Memory B cell (primary cell): ENCODE measurements at regions not wholly inside any gene's neighbourhood (a gene's known extent, or its start where the extent isn't known, plus 50 kb on each side); places are given as distances from the start of the nearest gene placed in this dataset.

ENCODE experiments used
- ATAC-seq: fragments of 150-1000 bp; cut with Tn5 transposase; 2 replicates; pipeline ENCODE4 v1.10.0; 2021; ENCODE audit warnings: low read depth, mild to moderate bottlenecking, moderate library complexity
- DNase-seq, 2 donors: peaks; one replicate each; pipeline ENCODE4 v3.0.0; 2022; ENCODE audit warnings: low spot score in 2 of 2
- H3K27ac Mint-ChIP-seq: one replicate; pipeline ENCODE4 v1.8.0; 2022; ENCODE audit warnings: mild to moderate bottlenecking, moderate library complexity, mixed read lengths
- H3K27me3 Mint-ChIP-seq: one replicate; pipeline ENCODE4 v1.8.0; 2022; ENCODE audit warnings: mixed read lengths
- H3K36me3 Mint-ChIP-seq: one replicate; pipeline ENCODE4 v1.8.0; 2022; ENCODE audit warnings: mild to moderate bottlenecking, mixed read lengths
- H3K4me1 Mint-ChIP-seq: one replicate; pipeline ENCODE4 v1.8.0; 2022; ENCODE audit warnings: mixed read lengths
- H3K4me3 Mint-ChIP-seq: one replicate; pipeline ENCODE4 v1.8.0; 2022; ENCODE audit warnings: mild to moderate bottlenecking, moderate library complexity, mixed read lengths
- H3K9me3 Mint-ChIP-seq: one replicate; pipeline ENCODE4 v1.8.0; 2022; ENCODE audit warnings: mixed read lengths

DNA sequence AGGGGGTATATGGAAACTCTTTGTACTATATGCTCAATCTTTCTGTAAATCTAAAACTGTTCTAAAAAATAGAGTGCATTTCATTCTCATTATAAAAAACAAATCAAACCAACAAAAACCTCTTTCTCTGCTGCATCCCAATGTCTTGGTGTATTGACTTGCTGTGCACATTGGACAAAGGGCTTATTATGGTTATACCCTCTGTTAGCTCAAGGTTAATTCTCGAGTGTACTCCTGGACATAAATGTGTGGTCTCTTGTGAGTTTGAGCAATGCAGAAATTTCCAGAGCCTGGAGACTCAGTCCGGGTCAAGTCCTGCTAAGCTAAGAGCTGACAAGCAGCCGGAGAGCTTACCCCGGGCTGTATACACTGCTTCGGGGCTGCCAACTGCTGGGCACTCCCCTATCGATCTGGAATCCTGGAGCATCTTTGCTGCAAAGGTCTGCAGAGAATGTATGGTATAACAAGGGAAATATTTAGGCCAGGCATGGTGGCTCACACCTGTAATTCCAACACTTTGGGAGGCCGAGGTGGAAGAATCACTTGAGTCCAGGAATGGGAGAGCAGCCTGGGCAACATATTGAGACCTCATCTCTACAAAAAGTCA, 66.2 kb upstream of the BRD7 start:
- H3K9me3 Mint-ChIP-seq, result peaks cover 13% of the 10 kb centered on the region
- no peak overlapping the region for H3K4me3 Mint-ChIP-seq
- H3K27ac Mint-ChIP-seq, result no peak overlapping the region
- ATAC-seq (no peak), DNase-seq (peak in 1 of 2 donors; percentile 2)
- H3K4me1 Mint-ChIP-seq, result no peaks in the 10 kb centered on the region
- peaks cover 8% of the 10 kb centered on the region for H3K36me3 Mint-ChIP-seq
- peaks cover 24% of the 10 kb centered on the region for H3K27me3 Mint-ChIP-seq

DNA sequence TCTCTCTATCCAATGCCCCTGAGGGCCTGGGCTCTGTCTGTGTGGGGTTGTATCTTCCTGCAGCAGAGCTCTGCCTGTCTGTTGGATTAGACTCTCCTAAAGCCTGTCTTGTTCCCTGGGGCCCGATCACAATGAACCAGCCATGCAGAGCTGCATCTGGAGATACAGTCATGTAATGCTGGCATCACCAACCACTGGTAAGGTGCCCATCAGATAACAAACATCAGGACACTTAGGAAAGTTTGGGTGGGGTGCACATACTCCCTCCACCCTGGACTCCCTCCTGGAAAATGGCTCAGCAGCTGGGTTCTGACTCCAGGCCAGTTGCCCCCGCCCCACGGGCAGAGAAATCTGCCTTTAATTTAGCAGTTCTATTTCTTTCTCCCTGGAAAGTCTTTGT, 61.3 kb upstream of the BRD7 start:
- H3K27ac Mint-ChIP-seq, result no peak overlapping the region
- H3K4me1 Mint-ChIP-seq, result no peaks in the 10 kb centered on the region
- no peaks in the 10 kb centered on the region for H3K36me3 Mint-ChIP-seq
- no peaks in the 10 kb centered on the region for H3K9me3 Mint-ChIP-seq
- H3K4me3 Mint-ChIP-seq, result no peak overlapping the region
- peaks cover 24% of the 10 kb centered on the region for H3K27me3 Mint-ChIP-seq
- peak in 1 of 2 donors; percentile 6 for DNase-seq
- no peak for ATAC-seq

GRCh38 chr16:50428742-50429141, 60.0 kb upstream of the BRD7 start:
- no peak overlapping the region for H3K27ac Mint-ChIP-seq
- H3K4me3 Mint-ChIP-seq, result no peak overlapping the region
- H3K4me1 Mint-ChIP-seq, result no peaks in the 10 kb centered on the region
- peaks cover 2% of the 10 kb centered on the region for H3K36me3 Mint-ChIP-seq
- peaks cover 23% of the 10 kb centered on the region for H3K27me3 Mint-ChIP-seq
- no peaks in the 10 kb centered on the region for H3K9me3 Mint-ChIP-seq
- ATAC-seq (no peak), DNase-seq (no peak)

GRCh38 chr16:50428116-50428515, 59.3 kb upstream of the BRD7 start:
- Mint-ChIP-seq H3K27ac (no peak overlapping the region), H3K27me3 (peaks cover 22% of the 10 kb centered on the region)
- no peak for ATAC-seq

DNA sequence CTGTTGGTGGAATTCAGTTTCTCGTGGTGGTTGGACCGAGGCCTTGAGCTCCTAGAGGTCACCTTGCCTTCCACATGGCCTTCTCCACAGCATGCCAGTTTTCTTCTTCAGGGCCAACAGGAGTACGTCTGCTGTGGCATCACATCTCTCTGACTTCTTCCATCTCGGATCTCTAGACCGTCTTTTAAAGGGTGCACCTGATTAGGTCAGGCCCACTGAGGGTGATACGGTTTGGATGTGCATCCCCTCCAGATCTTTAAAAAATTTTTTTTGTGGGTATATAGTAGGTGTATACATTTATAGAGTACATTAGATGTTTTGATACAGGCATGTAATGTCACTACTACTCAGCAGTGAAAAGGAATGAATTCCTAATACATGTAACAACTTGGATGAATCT, 58.3 kb upstream of the BRD7 start:
- Mint-ChIP-seq H3K36me3 (peaks cover 2% of the 10 kb centered on the region), H3K27me3 (peaks cover 21% of the 10 kb centered on the region), H3K4me3 (no peak overlapping the region), H3K4me1 (no peaks in the 10 kb centered on the region), H3K9me3 (no peaks in the 10 kb centered on the region), H3K27ac (no peak overlapping the region)
- DNase-seq (peak in 1 of 2 donors; percentile 2), ATAC-seq (no peak)

More at GRCh38 chr16:50428116-50428515, 59.3 kb upstream of the BRD7 start:
- no peaks in the 10 kb centered on the region for H3K4me1 Mint-ChIP-seq
- DNase-seq, result peak in 1 of 2 donors; percentile 1
- peaks cover 2% of the 10 kb centered on the region for H3K36me3 Mint-ChIP-seq
- H3K4me3 Mint-ChIP-seq, result no peak overlapping the region
- no peaks in the 10 kb centered on the region for H3K9me3 Mint-ChIP-seq

- peaks cover 1% of the 10 kb centered on the region for H3K9me3 Mint-ChIP-seq
- DNase-seq (no peak), ATAC-seq (no peak)
- no peak overlapping the region for H3K27ac Mint-ChIP-seq
- no peak overlapping the region for H3K4me3 Mint-ChIP-seq
- no peaks in the 10 kb centered on the region for H3K4me1 Mint-ChIP-seq
- H3K36me3 Mint-ChIP-seq, result peaks cover 2% of the 10 kb centered on the region
- H3K27me3 Mint-ChIP-seq, result peaks cover 12% of the 10 kb centered on the region
Observed at GRCh38 chr16:50425648-50426047, 56.9 kb upstream of the BRD7 start.

DNA sequence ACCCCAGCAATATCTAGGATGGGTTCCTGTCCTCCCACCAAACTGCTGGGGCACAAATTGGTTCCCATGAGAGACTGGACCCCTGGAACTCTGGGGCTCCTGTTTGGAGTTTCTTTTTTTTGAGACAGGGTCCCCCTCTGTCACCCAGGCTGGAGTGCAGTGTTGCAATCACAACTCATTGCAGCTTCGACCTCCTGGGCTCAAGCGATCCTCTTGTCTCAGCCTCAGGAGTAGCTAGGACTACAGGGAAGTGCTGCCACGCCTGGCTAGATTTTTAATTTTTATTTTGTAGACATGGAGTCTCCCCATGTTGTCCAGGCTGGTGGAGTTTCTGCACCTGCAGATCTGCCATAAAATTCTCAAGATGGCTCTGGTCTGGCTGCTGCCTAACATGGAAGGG, 56.3 kb upstream of the BRD7 start:
- ATAC-seq, result no peak
- no peak overlapping the region for H3K4me3 Mint-ChIP-seq
- peaks cover 5% of the 10 kb centered on the region for H3K9me3 Mint-ChIP-seq
- DNase-seq, result peak in 1 of 2 donors; percentile 1
- peaks cover 5% of the 10 kb centered on the region for H3K36me3 Mint-ChIP-seq
- H3K4me1 Mint-ChIP-seq, result no peaks in the 10 kb centered on the region
- H3K27me3 Mint-ChIP-seq, result peaks cover 13% of the 10 kb centered on the region
- H3K27ac Mint-ChIP-seq, result no peak overlapping the region

DNA sequence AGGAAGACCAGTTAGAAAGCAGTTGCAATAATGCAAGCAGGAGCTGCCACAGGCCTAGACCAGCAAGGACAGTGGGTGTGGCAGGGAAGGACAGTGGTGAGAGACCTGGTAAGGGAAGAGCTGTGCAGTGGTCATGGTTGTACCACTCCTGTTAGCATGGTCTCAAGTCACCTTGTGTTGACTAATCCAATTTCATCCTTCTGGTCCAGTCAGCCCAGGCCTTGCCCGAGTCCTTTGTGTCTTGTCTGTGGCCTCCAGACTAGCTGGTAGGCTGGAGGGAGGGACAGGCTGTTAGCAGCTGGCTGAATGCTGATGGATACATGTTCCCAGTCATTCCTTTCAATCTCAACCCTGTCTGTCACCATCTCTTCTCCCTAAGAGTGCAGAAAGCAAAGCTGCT, 54.1 kb upstream of the BRD7 start:
- Mint-ChIP-seq H3K27ac (no peak overlapping the region), H3K36me3 (peaks cover 8% of the 10 kb centered on the region), H3K27me3 (peaks cover 13% of the 10 kb centered on the region), H3K4me3 (no peak overlapping the region), H3K9me3 (peaks cover 13% of the 10 kb centered on the region), H3K4me1 (no peaks in the 10 kb centered on the region)
- peak in 1 of 2 donors; percentile 2 for DNase-seq
- no peak for ATAC-seq

- H3K9me3 Mint-ChIP-seq, result peaks cover 32% of the 10 kb centered on the region
- peaks cover 9% of the 10 kb centered on the region for H3K36me3 Mint-ChIP-seq
- no peak overlapping the region for H3K4me3 Mint-ChIP-seq
- peaks cover 9% of the 10 kb centered on the region for H3K27me3 Mint-ChIP-seq
- H3K27ac Mint-ChIP-seq, result no peak overlapping the region
- no peaks in the 10 kb centered on the region for H3K4me1 Mint-ChIP-seq
- ATAC-seq (no peak), DNase-seq (peak in 1 of 2 donors; percentile 1)
Observed at GRCh38 chr16:50419116-50419515, 50.3 kb upstream of the BRD7 start.
